Naive thymus-derived CD8-positive, alpha-beta T cell (primary cell): ENCODE measurements at regions not wholly inside any gene's neighbourhood (a gene's known extent, or its start where the extent isn't known, plus 50 kb on each side); places are given as distances from the start of the nearest gene placed in this dataset.

ENCODE experiments used
- ATAC-seq, 2 donors: fragments of 150-1000 bp; cut with Tn5 transposase in 1 of 2; sonication (Bioruptor Pico), chemical (Tn5 transposase) in 1 of 2; 1 replicate in 1 of 2; 2 replicates in 1 of 2; pipeline ENCODE4 v1.10.0; 2021; ENCODE audit warnings: mild to moderate bottlenecking in 2 of 2, moderate library complexity in 2 of 2
- POLR2A ChIA-PET: fragments of 350-600 bp; sonication (Branson Sonifier 250); formaldehyde crosslinking; loops from one replicate; lab custom pipeline; 2021; ENCODE audit warnings: antibody characterized with exemption; lab: Charles Lee
- DNase-seq, 10 donors: peaks; one replicate each; pipeline versions ENCODE4 v3.0.0 to v3.0.0-alpha.2; 2020 to 2022
- H3K27ac Mint-ChIP-seq, 10 donors: one replicate each; pipeline ENCODE4 v1.8.0; 2020 to 2022; ENCODE audit warnings: mild to moderate bottlenecking in 10 of 10, mixed read lengths in 10 of 10, moderate library complexity in 4 of 10, inconsistent platforms in 1 of 10
- H3K27me3 Mint-ChIP-seq, 5 donors: one replicate each; pipeline ENCODE4 v1.8.0; 2021 to 2022; ENCODE audit warnings: mixed read lengths in 5 of 5
- H3K36me3 Mint-ChIP-seq, 3 donors: one replicate each; pipeline ENCODE4 v1.8.0; 2020 to 2022; ENCODE audit warnings: mixed read lengths in 3 of 3, mild to moderate bottlenecking in 2 of 3, inconsistent platforms in 1 of 3
- H3K4me1 Mint-ChIP-seq, 4 donors: one replicate each; pipeline ENCODE4 v1.8.0; 2021 to 2022; ENCODE audit warnings: mixed read lengths in 4 of 4
- H3K4me3 Mint-ChIP-seq, 10 donors: one replicate each; pipeline ENCODE4 v1.8.0; 2020 to 2022; ENCODE audit warnings: mild to moderate bottlenecking in 10 of 10, mixed read lengths in 10 of 10, moderate library complexity in 6 of 10, inconsistent platforms in 1 of 10
- H3K9me3 Mint-ChIP-seq, 9 donors: one replicate each; pipeline ENCODE4 v1.8.0; 2020 to 2022; ENCODE audit warnings: mixed read lengths in 9 of 9, mild to moderate bottlenecking in 3 of 9, inconsistent platforms in 1 of 9, moderate library complexity in 1 of 9

GRCh38 chr5:116757326-116757725 lies 182.7 kb upstream of the SEMA6A start:
- POLR2A ChIA-PET = no interaction called here
- no peak overlapping the region for H3K27ac Mint-ChIP-seq
- H3K36me3 Mint-ChIP-seq = no peaks in the 10 kb centered on the region
- peaks cover 0 to 5% (median 0%) of the 10 kb centered on the region in 5 donors for H3K27me3 Mint-ChIP-seq
- no peak overlapping the region for H3K4me3 Mint-ChIP-seq
- DNase-seq (no peak), ATAC-seq (no peak)
- H3K9me3 Mint-ChIP-seq = no peaks in the 10 kb centered on the region
- no peaks in the 10 kb centered on the region for H3K4me1 Mint-ChIP-seq

- DNase-seq (no peak), ATAC-seq (no peak)
- H3K36me3 Mint-ChIP-seq = no peaks in the 10 kb centered on the region
- peaks cover 0 to 5% (median 0%) of the 10 kb centered on the region in 5 donors for H3K27me3 Mint-ChIP-seq
- H3K4me1 Mint-ChIP-seq = no peaks in the 10 kb centered on the region
- no peak overlapping the region for H3K27ac Mint-ChIP-seq
- POLR2A ChIA-PET = no interaction called here
- H3K9me3 Mint-ChIP-seq = no peaks in the 10 kb centered on the region
- H3K4me3 Mint-ChIP-seq = no peak overlapping the region
These were observed 181.9 kb upstream of the SEMA6A start for GRCh38 chr5:116756531-116756930.

- H3K9me3 Mint-ChIP-seq = no peaks in the 10 kb centered on the region
- H3K27ac Mint-ChIP-seq = no peak overlapping the region
- no peak for DNase-seq
- ATAC-seq = no peak
- peaks cover 0 to 5% (median 0%) of the 10 kb centered on the region in 5 donors for H3K27me3 Mint-ChIP-seq
- POLR2A ChIA-PET = no interaction called here
- H3K4me1 Mint-ChIP-seq = no peaks in the 10 kb centered on the region
- H3K4me3 Mint-ChIP-seq = no peak overlapping the region
- H3K36me3 Mint-ChIP-seq = no peaks in the 10 kb centered on the region
These were observed 179.9 kb upstream of the SEMA6A start for GRCh38 chr5:116754556-116754955.

GRCh38 chr5:116751684-116752083 lies 177.1 kb upstream of the SEMA6A start:
- POLR2A ChIA-PET = no interaction called here
- Mint-ChIP-seq H3K27me3 (peaks cover 0 to 5% (median 0%) of the 10 kb centered on the region in 5 donors), H3K4me1 (no peaks in the 10 kb centered on the region), H3K27ac (no peak overlapping the region), H3K9me3 (no peaks in the 10 kb centered on the region), H3K4me3 (no peak overlapping the region), H3K36me3 (no peaks in the 10 kb centered on the region)
- no peak for DNase-seq
- no peak for ATAC-seq

GRCh38 chr5:116750631-116751580 lies 176.3 kb upstream of the SEMA6A start:
- H3K27ac Mint-ChIP-seq = no peak overlapping the region
- ATAC-seq (no peak), DNase-seq (no peak)
- H3K27me3 Mint-ChIP-seq = peaks cover 0 to 5% (median 0%) of the 10 kb centered on the region in 5 donors
- H3K36me3 Mint-ChIP-seq = no peaks in the 10 kb centered on the region
- H3K9me3 Mint-ChIP-seq = no peaks in the 10 kb centered on the region
- POLR2A ChIA-PET = no interaction called here
- H3K4me3 Mint-ChIP-seq = no peak overlapping the region
- no peaks in the 10 kb centered on the region for H3K4me1 Mint-ChIP-seq

- Mint-ChIP-seq H3K36me3 (no peaks in the 10 kb centered on the region), H3K9me3 (peaks cover 0 to 15% (median 0%) of the 10 kb centered on the region in 9 donors), H3K27ac (no peak overlapping the region), H3K27me3 (no peaks in the 10 kb centered on the region), H3K4me3 (no peak overlapping the region), H3K4me1 (no peaks in the 10 kb centered on the region)
- POLR2A ChIA-PET = no interaction called here
- DNase-seq = no peak
- ATAC-seq = no peak
These were observed 173.3 kb upstream of the SEMA6A start for GRCh38 chr5:116747881-116748280.

- no peaks in the 10 kb centered on the region for H3K4me1 Mint-ChIP-seq
- no peak for ATAC-seq
- H3K36me3 Mint-ChIP-seq = no peaks in the 10 kb centered on the region
These were observed 172.0 kb upstream of the SEMA6A start for GRCh38 chr5:116746668-116747067.

GRCh38 chr5:116740771-116741170 lies 166.1 kb upstream of the SEMA6A start:
- peaks cover 0 to 15% (median 0%) of the 10 kb centered on the region in 9 donors for H3K9me3 Mint-ChIP-seq
- no peak for ATAC-seq
- H3K27ac Mint-ChIP-seq = peak overlapping the region in 1 of 10 donors; percentile 45
- H3K27me3 Mint-ChIP-seq = peaks cover 0 to 25% (median 11%) of the 10 kb centered on the region in 5 donors
- H3K4me3 Mint-ChIP-seq = no peak overlapping the region
- DNase-seq = no peak
- no peaks in the 10 kb centered on the region for H3K4me1 Mint-ChIP-seq
- POLR2A ChIA-PET = no interaction called here
- no peaks in the 10 kb centered on the region for H3K36me3 Mint-ChIP-seq

More at GRCh38 chr5:116746668-116747067, 172.0 kb upstream of the SEMA6A start:
- DNase-seq = no peak
- peaks cover 0 to 15% (median 0%) of the 10 kb centered on the region in 9 donors for H3K9me3 Mint-ChIP-seq
- POLR2A ChIA-PET = no interaction called here
- H3K27me3 Mint-ChIP-seq = no peaks in the 10 kb centered on the region
- H3K4me3 Mint-ChIP-seq = no peak overlapping the region
- no peak overlapping the region for H3K27ac Mint-ChIP-seq

- Mint-ChIP-seq H3K27ac (no peak overlapping the region), H3K36me3 (no peaks in the 10 kb centered on the region), H3K9me3 (peaks cover 0 to 15% (median 0%) of the 10 kb centered on the region in 9 donors), H3K4me1 (no peaks in the 10 kb centered on the region), H3K27me3 (peaks cover 0 to 25% (median 11%) of the 10 kb centered on the region in 5 donors), H3K4me3 (no peak overlapping the region)
- DNase-seq (no peak), ATAC-seq (no peak)
- POLR2A ChIA-PET = no interaction called here
These were observed 164.9 kb upstream of the SEMA6A start for GRCh38 chr5:116739571-116739970.

GRCh38 chr5:116738615-116739261 lies 164.1 kb upstream of the SEMA6A start:
- H3K27me3 Mint-ChIP-seq = peaks cover 0 to 25% (median 11%) of the 10 kb centered on the region in 5 donors
- no peaks in the 10 kb centered on the region for H3K36me3 Mint-ChIP-seq
- POLR2A ChIA-PET = no interaction called here
- H3K9me3 Mint-ChIP-seq = peaks cover 0 to 7% (median 0%) of the 10 kb centered on the region in 9 donors
- no peak overlapping the region for H3K4me3 Mint-ChIP-seq
- H3K4me1 Mint-ChIP-seq = no peaks in the 10 kb centered on the region
- no peak overlapping the region for H3K27ac Mint-ChIP-seq
- ATAC-seq (no peak), DNase-seq (no peak)

- Mint-ChIP-seq H3K9me3 (peaks cover 0 to 3% (median 0%) of the 10 kb centered on the region in 9 donors), H3K27ac (no peak overlapping the region), H3K4me1 (no peaks in the 10 kb centered on the region), H3K36me3 (no peaks in the 10 kb centered on the region), H3K4me3 (no peak overlapping the region), H3K27me3 (peaks cover 0 to 25% (median 11%) of the 10 kb centered on the region in 5 donors)
- POLR2A ChIA-PET = no interaction called here
- no peak for DNase-seq
- no peak for ATAC-seq
These were observed 163.6 kb upstream of the SEMA6A start for GRCh38 chr5:116738239-116738614.

GRCh38 chr5:116736671-116737070 lies 162.0 kb upstream of the SEMA6A start:
- Mint-ChIP-seq H3K4me3 (no peak overlapping the region), H3K4me1 (no peaks in the 10 kb centered on the region), H3K27ac (no peak overlapping the region), H3K36me3 (no peaks in the 10 kb centered on the region), H3K9me3 (no peaks in the 10 kb centered on the region), H3K27me3 (peaks cover 0 to 25% (median 11%) of the 10 kb centered on the region in 5 donors)
- ATAC-seq (no peak), DNase-seq (no peak)
- POLR2A ChIA-PET = no interaction called here
